Vagina (tissue), 2 donors: ENCODE measurements at regions not wholly inside any gene's neighbourhood (a gene's known extent, or its start where the extent isn't known, plus 50 kb on each side); places are given as distances from the start of the nearest gene placed in this dataset.

Experiments
- DNase-seq, 2 donors: peaks; one replicate each; pipeline ENCODE4 v3.0.0-alpha.2; 2017; ENCODE audit errors: extremely low spot score in 2 of 2
- H3K27ac ChIP-seq: fragments of 200-600 bp; sonication (generic); one replicate; pipeline ENCODE4 v1.5.1; 2019
- H3K27me3 ChIP-seq: fragments of 200-600 bp; sonication (generic); one replicate; pipeline ENCODE4 v1.5.1; 2019
- H3K36me3 ChIP-seq, 2 donors: fragments of 200-600 bp; sonication (generic); one replicate each; pipeline ENCODE4 v1.5.1; 2017 to 2019
- H3K4me1 ChIP-seq: fragments of 200-600 bp; sonication (generic); one replicate; pipeline ENCODE4 v1.5.1; 2019
- H3K4me3 ChIP-seq, 2 donors: fragments of 200-600 bp; sonication (generic); 1 replicate in 1 of 2; 2 replicates in 1 of 2; pipeline ENCODE4 v1.5.1; 2016 to 2019
- H3K9me3 ChIP-seq: fragments of 200-600 bp; sonication (generic); one replicate; pipeline ENCODE4 v1.5.1; 2019
- CTCF ChIP-seq, 3 experiments: fragments of 450-650 bp in 2 of 3; fragments of 200-600 bp in 1 of 3; sonication (generic) in 1 of 3; IDR thresholded peaks; one replicate each; pipeline ENCODE4 v1.5.1; 2017 to 2019; ENCODE audit warnings: antibody characterized with exemption in 3 of 3, mild to moderate bottlenecking in 2 of 3, moderate library complexity in 2 of 3
- POLR2A ChIP-seq, 2 donors: fragments of 450-650 bp; IDR thresholded peaks; one replicate each; pipeline ENCODE4 v1.6.1; 2017; ENCODE audit warnings: antibody characterized with exemption in 2 of 2, mild to moderate bottlenecking in 2 of 2, moderate library complexity in 2 of 2
- POLR2AphosphoS5 ChIP-seq, 2 donors: sonication (generic); formaldehyde crosslinking; IDR thresholded peaks; one replicate each; pipeline ENCODE4 v1.9.0; 2017; ENCODE audit warnings: antibody characterized with exemption in 2 of 2, mild to moderate bottlenecking in 2 of 2, low read depth in 1 of 2; ENCODE audit not compliant: insufficient read depth in 1 of 2
- intact Hi-C: fragments of 100-400 bp; cut with DNase I; formaldehyde crosslinking; loops from one replicate; pipeline ENCODE4 v1.15.1; 2023

GRCh38 chrX:128781506-128781905 is 729.3 kb upstream of the ACTRT1 start:
- intact Hi-C loops = no loop called here
- Histone ChIP-seq H3K36me3 (no peaks in the 10 kb centered on the region), H3K27me3 (no peaks in the 10 kb centered on the region), H3K27ac (no peak overlapping the region), H3K4me3 (no peak overlapping the region), H3K9me3 (no peaks in the 10 kb centered on the region), H3K4me1 (no peaks in the 10 kb centered on the region)
- DNase-seq = no peak
- TF ChIP-seq POLR2A (IDR thresholded peaks at IDR 0.05) (no peak), CTCF (IDR thresholded peaks at IDR 0.05) (no peak), POLR2AphosphoS5 (IDR thresholded peaks at IDR 0.05; ENCODE audit: insufficient read depth in 1 of 2, low read depth in 1 of 2) (no peak)

GRCh38 chrX:128780934-128781333 is 728.7 kb upstream of the ACTRT1 start:
- H3K9me3 ChIP-seq = no peaks in the 10 kb centered on the region
- no peaks in the 10 kb centered on the region for H3K4me1 ChIP-seq
- DNase-seq = no peak
- intact Hi-C loops = no loop called here
- H3K4me3 ChIP-seq = no peak overlapping the region
- no peaks in the 10 kb centered on the region for H3K36me3 ChIP-seq
- no peak for TF ChIP-seq CTCF (IDR thresholded peaks at IDR 0.05)
- TF ChIP-seq POLR2AphosphoS5 (IDR thresholded peaks at IDR 0.05; ENCODE audit: insufficient read depth in 1 of 2, low read depth in 1 of 2) = no peak
- TF ChIP-seq POLR2A (IDR thresholded peaks at IDR 0.05) = no peak
- no peaks in the 10 kb centered on the region for H3K27me3 ChIP-seq
- no peak overlapping the region for H3K27ac ChIP-seq

- H3K4me1 ChIP-seq = no peaks in the 10 kb centered on the region
- no peaks in the 10 kb centered on the region for H3K36me3 ChIP-seq
- intact Hi-C loops = no loop called here
- no peak overlapping the region for H3K4me3 ChIP-seq
- DNase-seq = no peak
- H3K27ac ChIP-seq = no peak overlapping the region
- no peak for TF ChIP-seq CTCF (IDR thresholded peaks at IDR 0.05)
- no peak for TF ChIP-seq POLR2AphosphoS5 (IDR thresholded peaks at IDR 0.05; ENCODE audit: insufficient read depth in 1 of 2, low read depth in 1 of 2)
- TF ChIP-seq POLR2A (IDR thresholded peaks at IDR 0.05) = no peak
- no peaks in the 10 kb centered on the region for H3K9me3 ChIP-seq
- no peaks in the 10 kb centered on the region for H3K27me3 ChIP-seq
Measured at GRCh38 chrX:128769495-128769894, 717.3 kb upstream of the ACTRT1 start.

- TF ChIP-seq POLR2A (IDR thresholded peaks at IDR 0.05) (no peak), CTCF (IDR thresholded peaks at IDR 0.05) (no peak), POLR2AphosphoS5 (IDR thresholded peaks at IDR 0.05; ENCODE audit: insufficient read depth in 1 of 2, low read depth in 1 of 2) (no peak)
- no peaks in the 10 kb centered on the region for H3K27me3 ChIP-seq
- H3K36me3 ChIP-seq = no peaks in the 10 kb centered on the region
- no peak overlapping the region for H3K27ac ChIP-seq
- DNase-seq = no peak
- no peaks in the 10 kb centered on the region for H3K4me1 ChIP-seq
- no peak overlapping the region for H3K4me3 ChIP-seq
- intact Hi-C loops = no loop called here
- H3K9me3 ChIP-seq = no peaks in the 10 kb centered on the region
Measured at GRCh38 chrX:128759745-128760144, 707.5 kb upstream of the ACTRT1 start.

GRCh38 chrX:128759177-128759576 is 707.0 kb upstream of the ACTRT1 start:
- intact Hi-C loops = no loop called here
- no peaks in the 10 kb centered on the region for H3K27me3 ChIP-seq
- H3K36me3 ChIP-seq = no peaks in the 10 kb centered on the region
- no peak for DNase-seq
- no peaks in the 10 kb centered on the region for H3K4me1 ChIP-seq
- no peak for TF ChIP-seq POLR2A (IDR thresholded peaks at IDR 0.05)
- TF ChIP-seq POLR2AphosphoS5 (IDR thresholded peaks at IDR 0.05; ENCODE audit: insufficient read depth in 1 of 2, low read depth in 1 of 2) = no peak
- TF ChIP-seq CTCF (IDR thresholded peaks at IDR 0.05) = no peak
- H3K27ac ChIP-seq = no peak overlapping the region
- H3K9me3 ChIP-seq = no peaks in the 10 kb centered on the region
- no peak overlapping the region for H3K4me3 ChIP-seq
